Colonic mucosa (tissue), 4 donors: ENCODE measurements at regions not wholly inside any gene's neighbourhood (a gene's known extent, or its start where the extent isn't known, plus 50 kb on each side); places are given as distances from the start of the nearest gene placed in this dataset.
"Not testable (repeated sequence)": the region's sequence is repeated elsewhere in the genome, so short reads cannot be mapped to it uniquely, and the experiment has no call there.

Experiments
- DNase-seq: peaks from one replicate; pipeline ENCODE4 v3.0.0-alpha.2; 2020
- H3K27ac ChIP-seq: fragments of 200-600 bp; one replicate; pipeline ENCODE4 v1.8.0; 2021
- H3K27me3 ChIP-seq: fragments of 200-600 bp; one replicate; pipeline ENCODE4 v1.8.0; 2021
- H3K36me3 ChIP-seq: fragments of 200-600 bp; one replicate; pipeline ENCODE4 v1.8.0; 2021
- H3K4me1 ChIP-seq: fragments of 200-600 bp; one replicate; pipeline ENCODE4 v1.8.0; 2021; ENCODE audit warnings: mild to moderate bottlenecking
- H3K4me3 ChIP-seq: fragments of 200-600 bp; one replicate; pipeline ENCODE4 v1.8.0; 2021
- H3K9ac ChIP-seq, 2 donors: one replicate each; pipeline ENCODE4 v1.7.0; 2013; ENCODE audit warnings: control low read depth in 2 of 2, low read depth in 2 of 2, low read length in 2 of 2
- H3K9me3 ChIP-seq: fragments of 200-600 bp; one replicate; pipeline ENCODE4 v1.8.0; 2021
- CTCF ChIP-seq: fragments of 200-600 bp; IDR thresholded peaks from one replicate; pipeline ENCODE4 v1.8.0; 2022; ENCODE audit warnings: antibody characterized with exemption, mild to moderate bottlenecking
- intact Hi-C: fragments of 100-400 bp; cut with DNase I; formaldehyde crosslinking; loops from one replicate; pipeline ENCODE4 v1.14.1; 2022
- donor health status: healthy.
- donor health status: DM: no; HTN: no; CAD: no.
- donor health status: DM: no; HTN: no; CAD: no.

- DNase-seq = no peak
- no peak overlapping the region for H3K9ac ChIP-seq
- no peaks in the 10 kb centered on the region for H3K36me3 ChIP-seq
- H3K4me1 ChIP-seq = no peaks in the 10 kb centered on the region
- intact Hi-C loops = no loop called here
- no peak overlapping the region for H3K27ac ChIP-seq
- no peak for TF ChIP-seq CTCF
- H3K9me3 ChIP-seq = no peaks in the 10 kb centered on the region
- no peak overlapping the region for H3K4me3 ChIP-seq
- H3K27me3 ChIP-seq = no peaks in the 10 kb centered on the region
Measured at GRCh38 chr13:34731486-34731885, 210.6 kb upstream of the NBEA start.

GRCh38 chr13:34733721-34734120 lies 208.3 kb upstream of the NBEA start:
- no peak for TF ChIP-seq CTCF
- H3K27me3 ChIP-seq = no peaks in the 10 kb centered on the region
- no peak for DNase-seq
- H3K27ac ChIP-seq = no peak overlapping the region
- no peaks in the 10 kb centered on the region for H3K36me3 ChIP-seq
- H3K9me3 ChIP-seq = no peaks in the 10 kb centered on the region
- no peak overlapping the region for H3K9ac ChIP-seq
- H3K4me3 ChIP-seq = no peak overlapping the region
- intact Hi-C loops = no loop called here
- H3K4me1 ChIP-seq = no peaks in the 10 kb centered on the region

- intact Hi-C loops = no loop called here
Measured at GRCh38 chr13:34734932-34735331, 207.1 kb upstream of the NBEA start.

GRCh38 chr13:34738254-34738992 lies 203.6 kb upstream of the NBEA start:
- H3K27ac ChIP-seq = no peak overlapping the region
- H3K36me3 ChIP-seq = no peaks in the 10 kb centered on the region
- DNase-seq = no peak
- intact Hi-C loops = no loop called here
- H3K27me3 ChIP-seq = no peaks in the 10 kb centered on the region
- H3K4me3 ChIP-seq = no peak overlapping the region
- no peak for TF ChIP-seq CTCF
- H3K4me1 ChIP-seq = no peaks in the 10 kb centered on the region
- no peak overlapping the region for H3K9ac ChIP-seq
- H3K9me3 ChIP-seq = no peaks in the 10 kb centered on the region

More at GRCh38 chr13:34734932-34735331, 207.1 kb upstream of the NBEA start:
- Histone ChIP-seq H3K27ac (no peak overlapping the region), H3K4me1 (no peaks in the 10 kb centered on the region), H3K27me3 (no peaks in the 10 kb centered on the region), H3K4me3 (no peak overlapping the region), H3K36me3 (no peaks in the 10 kb centered on the region), H3K9ac (no peak overlapping the region), H3K9me3 (no peaks in the 10 kb centered on the region)
- no peak for DNase-seq
- no peak for TF ChIP-seq CTCF

- H3K27ac ChIP-seq, intact Hi-C loops, H3K4me1 ChIP-seq: not testable (repeated sequence)
Measured at GRCh38 chr13:34747056-34747455, 195.0 kb upstream of the NBEA start.

GRCh38 chr13:34747507-34747906 lies 194.6 kb upstream of the NBEA start:
- H3K27ac ChIP-seq = no peak overlapping the region
- no peaks in the 10 kb centered on the region for H3K36me3 ChIP-seq
- no peak for TF ChIP-seq CTCF
- no peaks in the 10 kb centered on the region for H3K4me1 ChIP-seq
- no peak for DNase-seq
- intact Hi-C loops = no loop called here
- no peaks in the 10 kb centered on the region for H3K9me3 ChIP-seq
- H3K4me3 ChIP-seq = no peak overlapping the region
- no peak overlapping the region for H3K9ac ChIP-seq
- H3K27me3 ChIP-seq = no peaks in the 10 kb centered on the region

More at GRCh38 chr13:34747056-34747455, 195.0 kb upstream of the NBEA start:
- H3K27me3 ChIP-seq, H3K36me3 ChIP-seq, H3K4me3 ChIP-seq, H3K9ac ChIP-seq, DNase-seq, H3K9me3 ChIP-seq: not testable (repeated sequence)
